Stimulated activated CD4-positive, alpha-beta T cell treated with anti-CD3 and anti-CD28 coated beads, Interleukin-1b, Interleukin-23, amount 100 ng/mL, for 24 hours (primary cell): ENCODE measurements at regions not wholly inside any gene's neighbourhood (a gene's known extent, or its start where the extent isn't known, plus 50 kb on each side); places are given as distances from the start of the nearest gene placed in this dataset.

ENCODE experiments used
- DNase-seq, 4 experiments: peaks; one replicate each; pipeline ENCODE4 v3.0.0-alpha.2; 2020; ENCODE audit warnings: low read depth in 4 of 4, low spot score in 1 of 4

GRCh38 chr14:49527221-49527620, 59.0 kb downstream of the RPS29 start:
- DNase-seq, result no peak

GRCh38 chr14:49526101-49526500, 60.1 kb downstream of the RPS29 start:
- DNase-seq, result no peak

- DNase-seq, result no peak
These were observed 69.9 kb downstream of the RPS29 start for GRCh38 chr14:49516286-49516685.

- DNase-seq, result no peak
These were observed 73.6 kb downstream of the RPS29 start for GRCh38 chr14:49512571-49512970.

GRCh38 chr14:49512147-49512551, 74.0 kb downstream of the RPS29 start:
- DNase-seq, result no peak

GRCh38 chr14:49508124-49508523, 78.1 kb downstream of the RPS29 start:
- DNase-seq, result no peak

- no peak for DNase-seq
These were observed 79.5 kb downstream of the RPS29 start for GRCh38 chr14:49506650-49507049.

- no peak for DNase-seq
These were observed 81.0 kb downstream of the RPS29 start for GRCh38 chr14:49505041-49505766.

GRCh38 chr14:49497725-49498348, 88.3 kb downstream of the RPS29 start:
- DNase-seq, result peak in 1 of 4 experiments; percentile 0

- DNase-seq, result no peak
These were observed 88.9 kb downstream of the RPS29 start for GRCh38 chr14:49497267-49497666.

- no peak for DNase-seq
These were observed 91.3 kb downstream of the RPS29 start for GRCh38 chr14:49494836-49495235.

GRCh38 chr14:49493557-49493956, 92.6 kb downstream of the RPS29 start:
- DNase-seq, result no peak

GRCh38 chr14:49492151-49492550, 94.0 kb downstream of the RPS29 start:
- DNase-seq, result no peak

GRCh38 chr14:49489341-49489740, 96.8 kb downstream of the RPS29 start:
- no peak for DNase-seq

- DNase-seq, result no peak
These were observed 98.9 kb downstream of the RPS29 start for GRCh38 chr14:49487238-49487637.

GRCh38 chr14:49485290-49485689, 100.9 kb downstream of the RPS29 start:
- no peak for DNase-seq

GRCh38 chr14:49484180-49484579, 102.0 kb downstream of the RPS29 start:
- no peak for DNase-seq

GRCh38 chr14:49483268-49483667, 102.9 kb downstream of the RPS29 start:
- DNase-seq, result no peak

GRCh38 chr14:49480979-49481498, 105.1 kb downstream of the RPS29 start:
- DNase-seq, result no peak

GRCh38 chr14:49480053-49480760, 106.0 kb downstream of the RPS29 start:
- no peak for DNase-seq

GRCh38 chr14:49479432-49479831, 106.7 kb downstream of the RPS29 start:
- no peak for DNase-seq

GRCh38 chr14:49478784-49479183, 107.4 kb downstream of the RPS29 start:
- DNase-seq, result no peak
